Panc1 (cell line): ENCODE measurements at regions not wholly inside any gene's neighbourhood (a gene's known extent, or its start where the extent isn't known, plus 50 kb on each side); places are given as distances from the start of the nearest gene placed in this dataset.
A peak's percentile ranks its signal among the peaks of the same experiment; 100 is the strongest.

Experiments
- ATAC-seq: fragments of 200-7000 bp; cut with Tn5 transposase; 2 replicates; pipeline ENCODE4 v1.9.1; 2020; ENCODE audit warnings: mild to moderate bottlenecking, moderate library complexity
- BruUV-seq: library from RNA; stranded (reverse); fragments of 400-500 nt; replicated peaks from 2 replicates; lab custom pipeline; 2021; lab: Mats Ljungman, UMichigan
- CTCF ChIA-PET: fragments of 300-600 bp; sonication (Branson Sonifier 250); formaldehyde crosslinking; loops from one replicate; lab custom pipeline; 2022; ENCODE audit warnings: antibody characterized with exemption; lab: Charles Lee
- POLR2A ChIA-PET: fragments of 300-600 bp; sonication (Branson Sonifier 250); formaldehyde crosslinking; loops from one replicate; lab custom pipeline; 2022; ENCODE audit warnings: antibody characterized with exemption; lab: Charles Lee
- DNase-seq: peaks from one replicate; pipeline ENCODE4 v3.0.0-alpha.2; 2010; ENCODE audit warnings: low read depth, low spot score
- H3K27ac ChIP-seq: 2 replicates; pipeline ENCODE4 v1.5.1; 2011; ENCODE audit warnings: mild to moderate bottlenecking, low read length, inconsistent platforms
- H3K27me3 ChIP-seq: fragments of 200-500 bp; sonication (Bioruptor generic); 2 replicates; pipeline ENCODE4 v1.6.0; 2014; ENCODE audit warnings: low read length, inconsistent platforms; ENCODE audit not compliant: control insufficient read depth, insufficient read depth
- H3K36me3 ChIP-seq: fragments of 200-500 bp; sonication (Bioruptor generic); 2 replicates; pipeline ENCODE4 v1.5.1; 2014; ENCODE audit warnings: inconsistent platforms, mild to moderate bottlenecking, low read length, moderate library complexity; ENCODE audit not compliant: control insufficient read depth, insufficient read depth
- H3K4me1 ChIP-seq: 2 replicates; pipeline ENCODE4 v1.5.1; 2011; ENCODE audit warnings: inconsistent platforms, mild to moderate bottlenecking, low read length, moderate library complexity; ENCODE audit not compliant: control insufficient read depth, insufficient read depth
- H3K4me3 ChIP-seq, 2 experiments: 2 replicates each; pipeline ENCODE4 v1.5.1; 2011 to 2012; ENCODE audit warnings: low read depth in 2 of 2, low read length in 2 of 2, mild to moderate bottlenecking in 2 of 2, inconsistent platforms in 1 of 2, moderate library complexity in 1 of 2
- H3K9me3 ChIP-seq: fragments of 200-500 bp; sonication (Bioruptor generic); 2 replicates; pipeline ENCODE4 v1.5.1; 2014; ENCODE audit warnings: low read depth, mild to moderate bottlenecking, inconsistent platforms, low read length, moderate library complexity; ENCODE audit not compliant: control insufficient read depth, insufficient read depth
- CTCF ChIP-seq: fragments of 450-650 bp; IDR thresholded peaks from 2 replicates; pipeline ENCODE4 v1.5.1; 2017; ENCODE audit warnings: mild to moderate bottlenecking
- POLR2AphosphoS5 ChIP-seq: IDR thresholded peaks from 2 replicates; pipeline ENCODE4 v1.6.1; 2012; ENCODE audit warnings: mild to moderate bottlenecking, low read depth, low read length, moderate library complexity
- REST ChIP-seq, 2 experiments: IDR thresholded peaks; 2 replicates each; pipeline ENCODE4 v1.6.1; 2011 to 2012; ENCODE audit warnings: low read depth in 2 of 2, control low read depth in 1 of 2, low read length in 1 of 2, mild to moderate bottlenecking in 1 of 2, moderate library complexity in 1 of 2; ENCODE audit not compliant: insufficient read depth in 1 of 2
- SIN3A ChIP-seq: IDR thresholded peaks from 2 replicates; pipeline ENCODE4 v1.6.1; 2012; ENCODE audit warnings: low read depth, mild to moderate bottlenecking, low read length, moderate library complexity, borderline replicate concordance; ENCODE audit not compliant: insufficient read depth
- TCF7L2 ChIP-seq: IDR thresholded peaks from 2 replicates; pipeline ENCODE4 v1.6.1; 2011; ENCODE audit warnings: mild to moderate bottlenecking, low read depth, low read length, inconsistent platforms
- in situ Hi-C: cut with HindIII; loops from 2 replicates; pipeline ENCODE4 v1.10.0; 2016; ENCODE audit warnings: low sequenced_read_pairs, low pct_unique_long_range_greater_than_20kb
- intact Hi-C: fragments of 100-400 bp; cut with micrococcal nuclease; formaldehyde crosslinking; loops from one replicate; pipeline ENCODE4 v1.10.0; 2022; ENCODE audit not compliant: unreplicated experiment

- BruUV-seq: no TSS peak
- Histone ChIP-seq H3K27me3 (no peaks in the 10 kb centered on the region), H3K36me3 (no peaks in the 10 kb centered on the region), H3K27ac (no peak overlapping the region), H3K4me3 (no peak overlapping the region), H3K4me1 (peaks cover 3% of the 10 kb centered on the region; the same call in 1 of the 2 replicates), H3K9me3 (no peaks in the 10 kb centered on the region)
- no peak for TF ChIP-seq POLR2AphosphoS5
- in situ Hi-C loops: no loop called here
- ChIA-PET CTCF (interaction anchor here (0.6 to 1.2 kb wide), 3 partner anchors 10 to 943 kb away, joined by 3 to 4 read pairs (median 4); no protein-coding TSS in a partner anchor), POLR2A (interaction anchor here (0.7 kb wide), 1 partner anchor 540 kb away, joined by 5 read pairs; no protein-coding TSS in a partner anchor)
- intact Hi-C loops: loop anchor here (1.0 kb wide), 1 partner anchor 535 kb away; no protein-coding TSS in a partner anchor
- no peak for DNase-seq
- ATAC-seq: peak; percentile 62
These were observed 194.4 kb downstream of the MAP2K6 start for GRCh38 chr17:69608808-69609472.

GRCh38 chr17:69609473-69610305 is 195.2 kb downstream of the MAP2K6 start:
- ChIA-PET CTCF (interaction anchor here (0.7 to 1.2 kb wide), 2 partner anchors 485 to 943 kb away, joined by 3 read pairs; no protein-coding TSS in a partner anchor), POLR2A (no interaction called here)
- H3K27me3 ChIP-seq: no peaks in the 10 kb centered on the region
- H3K4me1 ChIP-seq: peaks cover 3% of the 10 kb centered on the region; the same call in 1 of the 2 replicates
- TF ChIP-seq REST (IDR thresholded peaks at IDR 0.05; ENCODE audit: insufficient read depth in 1 of 2, low read depth in 2 of 2, low read length in 1 of 2) (no peak), POLR2AphosphoS5 (no peak), CTCF (peak; percentile 90)
- no peak overlapping the region for H3K4me3 ChIP-seq
- no peak for DNase-seq
- ATAC-seq: no peak; the same call in 1 of the 2 replicates
- BruUV-seq: no TSS peak
- in situ Hi-C loops (no loop called here), intact Hi-C loops (loop anchor here (1.0 kb wide), 1 partner anchor 535 kb away; no protein-coding TSS in a partner anchor)
- no peaks in the 10 kb centered on the region for H3K36me3 ChIP-seq
- H3K27ac ChIP-seq: no peak overlapping the region
- H3K9me3 ChIP-seq: no peaks in the 10 kb centered on the region

- Histone ChIP-seq H3K4me3 (no peak overlapping the region), H3K9me3 (no peaks in the 10 kb centered on the region), H3K27me3 (no peaks in the 10 kb centered on the region), H3K4me1 (no peaks in the 10 kb centered on the region), H3K36me3 (no peaks in the 10 kb centered on the region), H3K27ac (no peak overlapping the region)
- no TSS peak for BruUV-seq
- POLR2A ChIA-PET: no interaction called here
- no peak for DNase-seq
- no peak for ATAC-seq
- TF ChIP-seq CTCF (no peak), REST (IDR thresholded peaks at IDR 0.05; ENCODE audit: insufficient read depth in 1 of 2, low read depth in 2 of 2, low read length in 1 of 2) (no peak), SIN3A (no peak), TCF7L2 (no peak), POLR2AphosphoS5 (no peak)
- CTCF ChIA-PET: interaction anchor here (0.7 kb wide), 1 partner anchor 271 kb away, joined by 3 read pairs; no protein-coding TSS in a partner anchor
- intact Hi-C loops: no loop called here
- in situ Hi-C loops: no loop called here
These were observed 205.9 kb downstream of the MAP2K6 start for GRCh38 chr17:69620363-69620762.
